ENCODE measurements at regions not wholly inside any gene's neighbourhood (a gene's known extent, or its start where the extent isn't known, plus 50 kb on each side); places are given as distances from the start of the nearest gene placed in this dataset.

DNA sequence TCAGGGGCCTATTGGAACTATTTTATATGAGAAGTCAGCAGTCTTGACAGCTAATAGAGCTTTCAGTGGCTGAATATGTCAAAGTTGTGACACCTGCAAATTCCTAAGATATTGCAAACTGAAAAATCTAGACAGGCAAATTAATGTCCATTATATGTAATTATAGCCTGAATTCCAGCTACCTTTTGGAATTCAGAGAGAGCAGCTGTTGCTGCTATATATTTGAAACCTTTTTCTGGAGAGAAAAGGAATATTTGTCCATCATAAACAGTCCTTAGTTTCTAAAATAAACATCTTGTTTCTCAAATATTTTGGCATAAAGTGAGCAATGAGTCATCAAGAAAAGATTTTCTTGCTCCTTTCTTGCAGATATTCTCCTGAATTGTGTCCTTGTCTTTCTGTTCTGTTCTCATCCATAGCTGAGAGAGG lies 408.9 kb upstream of the SEMA3D start:
- DNase-seq (ENCODE audit: low read depth in 2 of 3, low spot score in 2 of 3), result no peak

DNA sequence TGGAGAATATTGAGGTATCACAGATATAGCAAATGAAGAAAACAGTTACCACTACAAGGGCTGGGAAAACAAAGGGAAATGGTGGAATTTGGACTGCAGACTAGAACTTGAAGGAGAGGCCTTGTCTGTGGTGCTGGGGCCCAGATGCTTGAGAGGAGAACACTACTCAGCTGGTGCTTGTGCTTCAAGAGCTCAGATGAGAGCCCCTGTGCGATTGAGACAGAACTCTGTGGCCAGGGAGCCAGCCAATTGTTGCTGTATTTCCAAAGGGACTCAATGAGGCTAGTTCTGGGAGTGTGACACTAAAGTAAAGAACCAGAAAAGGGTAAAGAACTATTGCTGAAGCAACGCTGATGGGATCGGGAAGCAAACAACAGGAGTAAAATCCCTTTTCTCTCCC lies 406.5 kb upstream of the SEMA3D start:
- DNase-seq (ENCODE audit: low read depth in 2 of 3, low spot score in 2 of 3), result no peak

GRCh38 chr7:85587785-85588184 lies 400.9 kb upstream of the SEMA3D start:
- no peak for DNase-seq (ENCODE audit: low read depth in 2 of 3, low spot score in 2 of 3)

DNA sequence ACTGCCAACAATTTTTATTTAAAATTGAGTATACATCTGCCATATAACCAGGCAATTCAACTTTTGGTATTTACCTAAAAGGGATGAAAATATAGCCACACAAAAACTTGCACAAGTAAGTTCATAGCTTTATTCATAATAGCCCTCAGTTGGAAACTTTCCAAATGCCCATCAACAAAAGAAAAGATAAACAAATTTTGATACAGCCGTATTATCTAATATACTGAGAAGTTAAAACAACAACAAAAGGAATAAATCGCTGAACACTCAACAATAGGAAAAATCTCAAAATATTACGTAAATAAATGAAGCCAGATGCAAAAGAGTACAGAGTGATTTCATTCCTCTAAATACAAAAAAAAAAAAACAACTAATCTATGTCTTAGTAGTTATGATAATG lies 399.2 kb upstream of the SEMA3D start:
- no peak for DNase-seq (ENCODE audit: low read depth in 2 of 3, low spot score in 2 of 3)

DNA sequence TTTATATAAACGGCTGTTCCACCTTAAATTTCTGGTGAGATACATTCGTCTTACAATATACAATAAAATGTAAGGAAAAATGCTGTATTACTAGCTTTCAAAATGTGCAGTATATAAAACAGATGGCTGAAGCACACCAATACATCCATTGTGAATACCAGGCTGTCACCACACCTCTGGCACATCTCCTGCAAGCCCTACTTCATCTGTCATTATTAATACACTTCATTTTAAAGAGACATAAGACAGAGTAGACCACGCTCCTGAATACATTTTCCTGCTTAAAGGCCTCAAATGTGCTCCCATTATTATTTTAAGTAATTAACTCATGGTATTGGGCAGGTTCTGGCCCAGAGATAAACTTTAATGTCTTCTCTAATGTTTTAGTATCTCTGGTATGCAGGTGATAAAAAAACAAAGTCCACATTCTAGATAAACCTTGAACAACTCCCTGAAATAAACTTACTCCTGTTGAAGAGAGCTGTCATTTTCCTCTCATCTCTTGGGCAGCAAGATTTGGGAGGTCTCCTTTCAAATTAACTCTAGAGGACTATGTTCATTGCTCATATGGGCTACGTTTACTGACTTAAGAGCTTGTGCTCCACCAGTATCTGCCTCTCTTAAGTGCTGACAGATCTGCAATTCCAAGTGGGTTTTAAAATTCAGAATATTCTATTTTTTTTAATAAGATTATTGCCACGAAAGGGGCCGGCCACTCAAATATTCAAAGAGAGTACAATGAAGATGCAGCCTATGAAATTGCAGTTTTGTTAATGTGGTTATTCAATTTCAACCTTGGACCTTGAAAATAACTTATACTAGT lies 396.5 kb upstream of the SEMA3D start:
- DNase-seq (ENCODE audit: low read depth in 2 of 3, low spot score in 2 of 3), result no peak

DNA sequence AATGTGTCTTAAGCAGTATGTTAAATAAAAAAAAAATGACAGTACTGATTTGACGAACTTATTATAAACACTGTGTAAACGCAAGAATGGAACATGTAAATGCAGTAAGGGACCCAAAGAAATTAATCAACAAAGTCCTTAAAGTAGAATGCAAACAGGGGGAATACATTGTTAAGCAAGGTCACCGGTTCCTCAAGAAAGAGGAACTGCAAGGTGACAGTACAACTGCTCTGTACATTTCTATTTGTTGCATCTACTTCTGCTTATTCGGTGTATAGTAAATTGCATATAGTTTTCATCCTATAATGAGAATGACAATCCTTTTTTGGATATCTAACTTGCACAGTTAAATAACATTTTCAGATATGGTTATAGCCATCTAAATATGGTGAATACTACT lies 387.0 kb upstream of the SEMA3D start:
- DNase-seq (ENCODE audit: low read depth in 2 of 3, low spot score in 2 of 3), result no peak

- no peak for DNase-seq (ENCODE audit: low read depth in 2 of 3, low spot score in 2 of 3)
These were observed 386.5 kb upstream of the SEMA3D start for GRCh38 chr7:85573346-85573745.

DNA sequence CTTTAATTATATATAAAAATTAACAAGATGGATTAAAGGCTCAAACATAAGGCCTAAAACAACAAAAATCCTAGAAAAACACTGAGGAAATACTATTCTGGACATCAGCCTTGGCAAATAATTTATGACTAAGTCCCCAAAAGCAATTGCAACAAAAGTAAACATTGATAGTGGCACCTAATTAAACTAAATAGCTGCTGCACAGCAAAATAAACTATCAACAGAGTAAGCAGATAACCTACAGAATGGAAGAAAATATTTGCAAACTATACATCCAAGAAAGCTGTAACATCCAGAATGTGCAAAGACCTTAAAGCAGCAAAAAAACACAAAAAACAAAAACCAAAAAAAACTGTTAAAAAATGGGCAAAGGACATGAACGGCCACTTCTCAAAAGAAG lies 384.0 kb upstream of the SEMA3D start:
- DNase-seq (ENCODE audit: low read depth in 2 of 3, low spot score in 2 of 3), result no peak

DNA sequence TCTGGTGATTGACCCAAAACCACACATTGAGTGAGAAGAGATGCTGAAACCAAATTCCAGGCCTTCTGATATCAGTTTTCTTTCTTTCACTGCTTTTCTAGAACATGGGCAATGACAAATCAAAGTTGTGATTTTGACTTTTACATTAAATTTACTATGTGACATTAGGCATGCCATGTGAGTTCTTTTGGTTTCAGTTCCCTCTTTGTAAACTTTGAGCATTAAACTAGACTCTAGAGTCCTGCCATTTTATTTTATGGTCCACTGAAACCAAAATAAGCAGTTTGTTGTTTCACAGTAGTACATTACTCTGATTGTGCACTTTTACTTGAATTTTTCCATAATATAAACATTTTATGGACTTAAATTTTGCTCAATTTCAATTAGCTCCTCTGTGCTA lies 381.1 kb upstream of the SEMA3D start:
- DNase-seq (ENCODE audit: low read depth in 2 of 3, low spot score in 2 of 3), result no peak

- no peak for DNase-seq (ENCODE audit: low read depth in 2 of 3, low spot score in 2 of 3)
These were observed 379.4 kb upstream of the SEMA3D start for GRCh38 chr7:85566095-85566794.

DNA sequence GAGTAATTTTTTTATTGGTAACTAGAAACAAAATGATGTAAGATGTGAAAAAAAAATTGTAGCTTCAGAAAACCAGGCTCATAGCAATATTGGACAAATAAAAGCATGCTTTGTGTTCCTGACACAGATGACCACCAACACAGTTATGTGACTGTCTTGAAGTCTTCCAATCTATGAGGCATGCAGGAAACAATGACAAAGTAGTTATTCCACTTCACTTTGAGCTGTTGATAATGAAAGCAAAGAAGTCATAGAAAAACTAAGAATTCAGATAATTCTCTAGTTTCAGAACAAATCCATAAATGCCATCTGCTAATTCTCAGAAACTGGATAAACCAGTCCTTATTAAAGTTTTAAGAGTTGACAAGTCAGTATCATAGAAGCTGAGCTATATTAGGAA lies 378.4 kb upstream of the SEMA3D start:
- DNase-seq (ENCODE audit: low read depth in 2 of 3, low spot score in 2 of 3), result no peak

- DNase-seq (ENCODE audit: low read depth in 2 of 3, low spot score in 2 of 3), result no peak
These were observed 378.0 kb upstream of the SEMA3D start for GRCh38 chr7:85564861-85565260.

DNA sequence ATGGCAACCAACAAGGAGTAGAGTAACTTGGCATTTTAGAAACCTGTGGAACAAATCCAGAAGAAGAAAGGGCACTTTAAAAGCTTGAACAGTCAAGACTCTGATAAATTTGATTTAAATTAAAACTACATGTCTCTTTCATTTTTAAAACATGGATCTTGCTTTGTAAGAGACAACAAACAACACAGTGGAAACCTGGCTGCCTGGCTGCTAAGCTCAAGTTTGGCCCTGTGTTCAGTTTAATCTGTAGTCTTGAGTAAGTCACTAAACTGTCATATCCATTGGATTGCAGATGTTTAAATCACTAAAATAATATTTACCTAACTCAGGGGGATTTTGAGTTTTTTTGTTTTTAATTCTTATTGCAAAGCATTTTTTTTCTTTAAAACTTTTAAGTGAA lies 374.9 kb upstream of the SEMA3D start:
- DNase-seq (ENCODE audit: low read depth in 2 of 3, low spot score in 2 of 3), result no peak

DNA sequence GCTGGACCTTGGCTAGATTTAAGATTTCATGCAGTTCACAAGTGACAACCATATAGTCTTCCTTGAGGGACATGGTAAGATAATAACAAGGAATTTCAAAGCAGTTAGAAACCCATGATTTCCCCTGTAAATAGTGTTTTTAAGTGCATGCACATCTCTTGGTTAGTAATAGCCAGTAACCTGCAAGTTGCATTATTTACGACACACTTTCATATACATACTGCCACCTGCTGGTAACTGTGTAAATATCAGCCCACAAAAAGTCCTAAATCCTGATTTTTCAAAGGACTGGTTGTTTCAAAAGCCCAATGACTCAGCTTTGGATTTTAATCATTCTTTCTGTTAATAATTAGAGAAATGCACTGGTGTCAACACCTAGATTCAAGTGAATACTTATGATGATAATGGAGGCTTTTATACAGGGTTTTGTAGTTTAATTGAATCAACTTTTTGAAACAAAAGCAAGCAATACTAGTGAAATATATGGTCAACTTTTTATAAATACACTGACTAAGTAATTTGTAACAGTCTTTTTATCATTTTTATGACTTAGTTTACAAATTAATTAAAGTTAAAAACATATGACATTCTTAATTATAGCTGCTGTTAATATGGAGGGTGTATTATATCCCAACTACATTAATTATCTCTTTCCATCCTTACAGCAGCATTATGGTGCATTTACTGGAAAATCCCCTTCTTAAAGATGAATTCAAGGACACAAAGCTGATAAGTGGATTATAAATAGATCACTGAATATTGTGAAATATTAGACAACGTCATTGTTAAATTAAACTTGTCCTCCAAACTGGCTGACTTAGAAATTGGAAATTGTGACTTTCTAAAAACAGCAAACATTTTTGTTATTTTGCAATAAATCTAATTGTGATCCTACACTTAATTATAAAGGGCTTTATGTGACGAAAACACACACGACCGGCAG lies 367.7 kb upstream of the SEMA3D start:
- no peak for DNase-seq (ENCODE audit: low read depth in 2 of 3, low spot score in 2 of 3)

DNA sequence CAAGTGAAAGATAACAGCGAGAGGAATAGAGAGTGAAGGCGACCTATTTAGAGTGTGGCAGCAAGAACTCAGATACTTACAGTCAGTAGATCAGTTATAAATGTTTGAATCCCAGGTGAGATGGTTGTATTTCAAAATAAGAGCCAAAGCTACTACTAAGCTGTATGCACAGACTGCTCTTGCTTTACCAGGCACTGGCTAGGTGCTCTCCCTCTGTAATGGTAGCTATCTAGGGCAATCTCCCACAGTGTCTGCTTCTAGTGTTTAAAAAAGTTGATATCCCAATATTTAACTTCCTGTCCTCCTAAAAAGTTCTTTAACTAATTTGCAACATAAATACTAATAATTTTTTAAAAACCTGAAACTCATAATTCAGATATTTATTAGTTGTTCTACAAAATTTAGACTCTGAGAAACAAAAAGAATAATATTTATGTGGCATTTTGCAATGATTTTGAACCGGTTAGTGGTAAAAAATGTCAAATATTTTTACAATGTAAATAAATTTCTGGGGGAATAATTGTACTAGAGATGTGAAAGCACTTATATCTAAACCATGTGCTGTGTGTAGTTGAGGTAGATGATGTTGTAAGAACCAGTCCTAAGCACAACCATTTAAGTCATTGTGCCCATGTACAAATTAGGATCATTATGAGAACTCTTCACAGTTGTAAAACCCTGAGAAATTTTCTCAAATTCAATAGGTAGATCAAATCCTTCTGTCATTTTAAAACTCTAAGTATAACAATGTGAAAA lies 349.3 kb upstream of the SEMA3D start:
- DNase-seq (ENCODE audit: low read depth in 2 of 3, low spot score in 2 of 3), result no peak

- no peak for DNase-seq (ENCODE audit: low read depth in 2 of 3, low spot score in 2 of 3)
These were observed 343.0 kb upstream of the SEMA3D start for GRCh38 chr7:85529831-85530230.

- DNase-seq (ENCODE audit: low read depth in 2 of 3, low spot score in 2 of 3), result no peak
These were observed 342.3 kb upstream of the SEMA3D start for GRCh38 chr7:85529201-85529600.

DNA sequence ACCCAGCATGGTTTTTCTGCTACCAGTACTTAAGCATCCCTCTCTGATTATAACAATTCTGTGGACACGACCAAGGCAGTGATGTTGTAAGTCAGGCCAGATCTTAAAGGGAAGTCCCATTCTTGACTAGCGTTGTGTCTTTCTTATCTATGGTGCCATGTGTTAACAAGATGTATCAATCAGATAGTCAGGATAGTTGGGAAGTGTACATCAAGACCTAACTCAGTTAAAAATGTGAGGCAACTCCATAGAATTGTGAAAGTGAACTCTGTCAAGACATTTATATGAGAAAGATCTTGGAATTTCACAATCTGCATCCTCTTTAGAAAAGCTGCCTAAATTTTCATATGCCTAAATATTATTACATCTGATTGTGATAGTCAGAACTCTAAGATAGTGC lies 341.7 kb upstream of the SEMA3D start:
- DNase-seq (ENCODE audit: low read depth in 2 of 3, low spot score in 2 of 3), result no peak

GRCh38 chr7:85525676-85526075 lies 338.8 kb upstream of the SEMA3D start:
- DNase-seq (ENCODE audit: low read depth in 2 of 3, low spot score in 2 of 3), result no peak

DNA sequence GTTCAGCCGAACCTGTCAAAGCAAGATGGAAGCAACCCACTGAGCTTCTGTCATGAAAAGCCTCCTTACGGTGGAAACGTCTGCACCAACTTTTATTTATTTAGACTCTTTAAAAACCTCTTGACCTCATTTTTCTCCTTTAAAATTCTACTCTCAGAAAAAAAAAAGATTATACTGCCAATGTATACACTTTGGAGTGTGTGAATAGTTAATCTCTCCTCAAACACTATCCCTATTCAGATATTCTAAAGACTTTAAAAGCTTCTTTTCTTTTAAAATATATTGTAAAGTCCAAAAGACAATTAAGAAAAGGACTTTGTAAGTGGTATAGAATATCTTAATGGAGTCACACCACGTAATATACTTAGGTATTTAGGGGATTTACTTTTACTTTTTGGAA lies 335.2 kb upstream of the SEMA3D start:
- DNase-seq (ENCODE audit: low read depth in 2 of 3, low spot score in 2 of 3), result no peak

GRCh38 chr7:85521108-85521694 lies 334.3 kb upstream of the SEMA3D start:
- DNase-seq (ENCODE audit: low read depth in 2 of 3, low spot score in 2 of 3), result no peak
